ENCODE measurements at regions not wholly inside any gene's neighbourhood (a gene's known extent, or its start where the extent isn't known, plus 50 kb on each side); places are given as distances from the start of the nearest gene placed in this dataset.

DNA sequence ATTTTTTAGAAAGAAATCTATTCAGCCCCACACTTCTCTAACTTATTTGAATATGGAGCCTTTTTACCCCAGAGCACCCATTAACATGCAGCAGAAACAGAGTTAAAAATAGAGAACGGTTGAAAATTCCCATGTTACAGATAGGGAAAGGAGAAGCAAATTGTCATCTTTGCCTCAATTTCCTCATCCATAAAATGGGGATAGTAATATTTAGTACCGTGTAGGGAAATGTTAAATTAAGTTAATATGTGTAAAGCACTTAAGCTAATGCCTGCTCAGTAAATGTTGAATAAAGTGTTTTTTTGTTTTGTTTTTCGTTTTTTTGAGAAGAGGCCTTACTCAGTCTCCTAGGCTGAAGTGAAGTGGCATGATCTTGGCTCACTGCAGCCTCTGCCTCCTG lies 50.3 kb downstream of the NAV1 start:
- Histone ChIP-seq H3K36me3 (ENCODE audit: control insufficient read depth, insufficient read depth, low read length) (no peaks in the 10 kb centered on the region), H2BK5ac (ENCODE audit: low read length) (no peak overlapping the region), H3K4me3 (ENCODE audit: low read length) (no peak overlapping the region), H4K5ac (ENCODE audit: low read length) (no peak overlapping the region), H3K27me3 (ENCODE audit: insufficient read depth, low read length, poor library complexity) (no peaks in the 10 kb centered on the region), H2BK120ac (ENCODE audit: low read depth, low read length) (no peak overlapping the region), H3K23ac (ENCODE audit: low read length) (no peak overlapping the region), H3K4ac (ENCODE audit: low read depth, low read length) (no peak overlapping the region), H3K4me1 (ENCODE audit: control insufficient read depth, low read depth, low read length) (no peaks in the 10 kb centered on the region), H3K9ac (ENCODE audit: low read length) (no peak overlapping the region), H4K8ac (ENCODE audit: low read depth, low read length) (no peak overlapping the region), H3K56ac (ENCODE audit: low read length) (no peak overlapping the region), H2AK5ac (ENCODE audit: low read length) (no peak overlapping the region), H3K18ac (ENCODE audit: low read length) (no peak overlapping the region), H3K4me2 (ENCODE audit: low read length) (no peak overlapping the region), H3K79me1 (ENCODE audit: low read length) (no peaks in the 10 kb centered on the region), H3K79me2 (ENCODE audit: control insufficient read depth, insufficient read depth, low read length) (no peaks in the 10 kb centered on the region), H2BK15ac (replicated peaks; ENCODE audit: low read depth) (no peak overlapping the region), H3K27ac (ENCODE audit: low read depth, low read length) (no peak overlapping the region)
- 100% methylated on average over 1 of the region's 3 CpGs for WGBS (ENCODE audit: extremely low coverage, insufficient coverage, low lambda C conversion rate)
- DNase-seq = no peak

DNA sequence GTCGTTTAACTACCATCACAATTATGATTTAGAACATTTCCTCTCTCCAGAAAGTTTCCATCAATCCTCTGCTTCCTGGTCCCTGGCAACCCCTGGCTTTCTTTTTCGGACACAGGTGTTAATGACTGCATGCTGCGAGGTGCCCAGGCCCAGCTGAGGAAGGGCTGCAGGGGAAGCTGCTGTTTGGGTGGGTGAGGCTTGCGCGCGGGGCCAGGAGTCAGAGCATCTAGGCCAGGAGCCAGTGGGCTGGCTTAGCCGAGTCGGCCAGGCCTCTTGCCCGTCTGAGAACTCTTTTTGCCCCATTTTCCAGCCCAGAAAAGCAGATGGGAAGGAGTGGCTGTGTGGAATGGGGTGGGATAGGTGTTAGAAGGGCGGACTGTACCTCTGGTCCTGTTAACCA lies 51.5 kb downstream of the NAV1 start:
- Histone ChIP-seq H3K18ac (ENCODE audit: low read length) (no peak overlapping the region), H3K23ac (ENCODE audit: low read length) (no peak overlapping the region), H3K4ac (ENCODE audit: low read depth, low read length) (no peak overlapping the region), H3K4me3 (ENCODE audit: low read length) (no peak overlapping the region), H3K27ac (ENCODE audit: low read depth, low read length) (no peak overlapping the region), H2BK120ac (ENCODE audit: low read depth, low read length) (no peak overlapping the region), H2BK5ac (ENCODE audit: low read length) (no peak overlapping the region), H3K27me3 (ENCODE audit: insufficient read depth, low read length, poor library complexity) (no peaks in the 10 kb centered on the region), H4K5ac (ENCODE audit: low read length) (no peak overlapping the region), H3K56ac (ENCODE audit: low read length) (no peak overlapping the region), H3K9ac (ENCODE audit: low read length) (no peak overlapping the region), H2AK5ac (ENCODE audit: low read length) (no peak overlapping the region), H3K4me1 (ENCODE audit: control insufficient read depth, low read depth, low read length) (no peaks in the 10 kb centered on the region), H2BK15ac (replicated peaks; ENCODE audit: low read depth) (no peak overlapping the region), H3K36me3 (ENCODE audit: control insufficient read depth, insufficient read depth, low read length) (no peaks in the 10 kb centered on the region), H3K79me2 (ENCODE audit: control insufficient read depth, insufficient read depth, low read length) (no peaks in the 10 kb centered on the region), H3K79me1 (ENCODE audit: low read length) (no peaks in the 10 kb centered on the region), H4K8ac (ENCODE audit: low read depth, low read length) (no peak overlapping the region), H3K4me2 (ENCODE audit: low read length) (no peak overlapping the region)
- no peak for DNase-seq
- no CpG with 5 or more reads among the region's 10 CpGs for WGBS (ENCODE audit: extremely low coverage, insufficient coverage, low lambda C conversion rate)

DNA sequence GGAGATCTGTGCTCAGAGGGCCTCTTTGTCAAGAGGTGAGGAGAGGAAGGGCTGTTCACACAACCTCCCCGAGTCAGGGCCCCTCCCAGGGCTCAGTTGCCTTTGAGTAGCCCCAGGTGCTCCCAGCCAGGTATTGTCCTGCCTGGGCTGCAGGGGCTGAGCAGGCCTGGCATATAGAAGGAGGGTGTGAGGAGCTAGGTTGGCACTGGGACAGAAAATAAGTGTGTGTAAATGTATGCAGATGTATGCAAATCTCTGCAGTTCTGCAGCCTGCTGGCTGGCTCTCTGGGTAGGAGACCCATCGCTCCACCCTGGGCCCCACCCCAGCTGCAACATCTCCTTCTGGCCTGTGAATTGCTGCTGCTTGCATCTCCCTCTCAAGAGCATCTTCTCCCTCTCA lies 52.4 kb downstream of the NAV1 start:
- no peak overlapping the region for H3K4me3 ChIP-seq (ENCODE audit: low read length)
- H2AK5ac ChIP-seq (ENCODE audit: low read length) = no peak overlapping the region
- H3K27me3 ChIP-seq (ENCODE audit: insufficient read depth, low read length, poor library complexity) = no peaks in the 10 kb centered on the region
- no peak overlapping the region for H3K4me2 ChIP-seq (ENCODE audit: low read length)
- H4K5ac ChIP-seq (ENCODE audit: low read length) = no peak overlapping the region
- H2BK5ac ChIP-seq (ENCODE audit: low read length) = no peak overlapping the region
- no peak overlapping the region for H3K23ac ChIP-seq (ENCODE audit: low read length)
- no peak overlapping the region for H3K9ac ChIP-seq (ENCODE audit: low read length)
- H3K18ac ChIP-seq (ENCODE audit: low read length) = no peak overlapping the region
- no peak overlapping the region for H3K56ac ChIP-seq (ENCODE audit: low read length)
- no peaks in the 10 kb centered on the region for H3K79me2 ChIP-seq (ENCODE audit: control insufficient read depth, insufficient read depth, low read length)
- no peaks in the 10 kb centered on the region for H3K79me1 ChIP-seq (ENCODE audit: low read length)
- DNase-seq = no peak
- no peak overlapping the region for H3K27ac ChIP-seq (ENCODE audit: low read depth, low read length)
- H4K8ac ChIP-seq (ENCODE audit: low read depth, low read length) = no peak overlapping the region
- no CpG with 5 or more reads among the region's 2 CpGs for WGBS (ENCODE audit: extremely low coverage, insufficient coverage, low lambda C conversion rate)
- H3K4ac ChIP-seq (ENCODE audit: low read depth, low read length) = no peak overlapping the region
- H2BK120ac ChIP-seq (ENCODE audit: low read depth, low read length) = no peak overlapping the region
- H3K4me1 ChIP-seq (ENCODE audit: control insufficient read depth, low read depth, low read length) = no peaks in the 10 kb centered on the region
- no peaks in the 10 kb centered on the region for H3K36me3 ChIP-seq (ENCODE audit: control insufficient read depth, insufficient read depth, low read length)
- no peak overlapping the region for H2BK15ac ChIP-seq (replicated peaks; ENCODE audit: low read depth)

DNA sequence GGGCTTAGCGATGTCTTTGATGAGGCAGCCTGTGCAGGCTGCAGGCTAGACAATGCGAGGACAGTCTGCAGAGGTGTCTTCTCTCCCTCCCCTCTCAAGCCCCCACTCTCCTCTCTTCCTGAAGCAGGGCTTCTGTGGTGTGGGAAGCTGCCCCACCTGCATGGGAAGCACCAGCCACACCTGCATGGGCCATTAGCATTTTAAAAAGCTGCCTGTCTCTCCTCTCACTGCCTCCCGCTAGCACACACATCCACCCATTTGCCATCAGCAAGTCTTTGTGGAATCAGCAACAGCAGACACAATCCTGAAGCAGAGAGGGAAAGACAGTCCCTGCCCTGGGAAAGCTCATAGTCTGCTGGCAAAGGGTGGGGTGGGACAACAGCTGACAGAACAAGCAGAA lies 53.1 kb downstream of the NAV1 start:
- Histone ChIP-seq H3K79me2 (ENCODE audit: control insufficient read depth, insufficient read depth, low read length) (no peaks in the 10 kb centered on the region), H3K4me3 (ENCODE audit: low read length) (no peak overlapping the region), H3K27me3 (ENCODE audit: insufficient read depth, low read length, poor library complexity) (no peaks in the 10 kb centered on the region), H3K23ac (ENCODE audit: low read length) (no peak overlapping the region), H3K4ac (ENCODE audit: low read depth, low read length) (no peak overlapping the region), H2BK5ac (ENCODE audit: low read length) (no peak overlapping the region), H4K5ac (ENCODE audit: low read length) (no peak overlapping the region), H2BK120ac (ENCODE audit: low read depth, low read length) (no peak overlapping the region), H3K18ac (ENCODE audit: low read length) (no peak overlapping the region), H3K36me3 (ENCODE audit: control insufficient read depth, insufficient read depth, low read length) (no peaks in the 10 kb centered on the region), H3K4me1 (ENCODE audit: control insufficient read depth, low read depth, low read length) (no peaks in the 10 kb centered on the region), H3K56ac (ENCODE audit: low read length) (no peak overlapping the region), H2AK5ac (ENCODE audit: low read length) (no peak overlapping the region), H3K27ac (ENCODE audit: low read depth, low read length) (no peak overlapping the region), H2BK15ac (replicated peaks; ENCODE audit: low read depth) (no peak overlapping the region), H3K9ac (ENCODE audit: low read length) (no peak overlapping the region), H4K8ac (ENCODE audit: low read depth, low read length) (no peak overlapping the region), H3K4me2 (ENCODE audit: low read length) (no peak overlapping the region), H3K79me1 (ENCODE audit: low read length) (no peaks in the 10 kb centered on the region)
- WGBS (ENCODE audit: extremely low coverage, insufficient coverage, low lambda C conversion rate) = no CpG with 5 or more reads among the region's 3 CpGs
- no peak for DNase-seq

DNA sequence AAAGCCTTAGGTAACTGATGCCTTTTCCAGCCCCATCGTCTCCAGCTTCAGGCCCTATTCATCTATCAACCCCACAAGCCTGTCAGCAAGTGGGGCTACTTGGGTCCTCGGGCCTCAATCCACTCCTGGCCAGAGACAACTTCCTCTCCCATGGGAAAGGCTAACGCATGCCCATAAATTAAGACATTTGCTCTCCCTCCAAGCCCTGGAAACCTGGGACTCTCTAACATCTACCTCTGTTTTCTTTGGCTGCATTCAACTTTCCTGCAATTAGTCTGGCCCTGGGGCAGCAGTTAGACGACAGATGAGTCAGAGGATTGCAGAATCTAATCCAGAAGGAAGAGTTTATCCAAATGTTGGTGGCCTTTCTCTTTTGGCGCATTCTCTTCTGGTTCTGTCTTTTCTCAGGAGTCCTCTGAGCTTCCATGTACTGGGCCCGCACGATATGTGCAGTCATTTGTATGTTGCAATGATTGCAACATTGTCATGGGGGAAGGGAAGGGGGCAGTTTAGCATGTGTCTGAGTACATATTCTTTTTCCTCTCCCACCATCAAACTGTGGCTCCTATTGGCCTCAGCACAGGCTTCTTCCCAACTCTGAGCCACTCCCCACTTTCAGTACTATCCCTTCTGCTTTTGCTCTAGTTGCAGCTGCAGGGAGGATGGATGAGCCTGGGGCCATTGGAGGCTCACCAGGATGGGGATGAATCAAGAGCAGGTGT lies 54.4 kb downstream of the NAV1 start:
- H3K4me3 ChIP-seq (ENCODE audit: low read length) = no peak overlapping the region
- no peak overlapping the region for H4K5ac ChIP-seq (ENCODE audit: low read length)

More for the DNA sequence above, 54.4 kb downstream of the NAV1 start:
- peak; percentile 14 for DNase-seq
- Histone ChIP-seq H4K8ac (ENCODE audit: low read depth, low read length) (no peak overlapping the region), H3K23ac (ENCODE audit: low read length) (no peak overlapping the region), H2BK15ac (replicated peaks; ENCODE audit: low read depth) (no peak overlapping the region), H3K56ac (ENCODE audit: low read length) (no peak overlapping the region), H3K36me3 (ENCODE audit: control insufficient read depth, insufficient read depth, low read length) (no peaks in the 10 kb centered on the region), H2BK5ac (ENCODE audit: low read length) (no peak overlapping the region), H3K4me2 (ENCODE audit: low read length) (no peak overlapping the region), H3K79me2 (ENCODE audit: control insufficient read depth, insufficient read depth, low read length) (no peaks in the 10 kb centered on the region), H3K4me1 (ENCODE audit: control insufficient read depth, low read depth, low read length) (no peaks in the 10 kb centered on the region), H3K27ac (ENCODE audit: low read depth, low read length) (no peak overlapping the region), H3K18ac (ENCODE audit: low read length) (no peak overlapping the region), H3K4ac (ENCODE audit: low read depth, low read length) (no peak overlapping the region), H3K27me3 (ENCODE audit: insufficient read depth, low read length, poor library complexity) (no peaks in the 10 kb centered on the region), H2BK120ac (ENCODE audit: low read depth, low read length) (no peak overlapping the region), H3K9ac (ENCODE audit: low read length) (no peak overlapping the region), H2AK5ac (ENCODE audit: low read length) (no peak overlapping the region), H3K79me1 (ENCODE audit: low read length) (no peaks in the 10 kb centered on the region)
- WGBS (ENCODE audit: extremely low coverage, insufficient coverage, low lambda C conversion rate) = no CpG with 5 or more reads among the region's 7 CpGs

Measured in mesendoderm (in vitro differentiated cells).